Kidney (tissue), 13 donors: ENCODE measurements at regions not wholly inside any gene's neighbourhood (a gene's known extent, or its start where the extent isn't known, plus 50 kb on each side); places are given as distances from the start of the nearest gene placed in this dataset.

Experiments used
- DNase-seq, 5 donors: peaks; one replicate each; pipeline ENCODE4 v3.0.0-alpha.2; 2013 to 2020
- FAIRE-seq: peaks from 2 replicates; lab custom pipeline; 2012; peaks lifted over from hg19 to GRCh38; lab: Jason Lieb, UNC
- H3K27ac ChIP-seq, 2 donors: one replicate each; pipeline ENCODE4 v1.7.0; 2013; ENCODE audit warnings: low read depth in 2 of 2, low read length in 2 of 2, inconsistent platforms in 1 of 2
- H3K27me3 ChIP-seq: one replicate; pipeline ENCODE4 v1.7.1; 2013; ENCODE audit warnings: low read length, inconsistent platforms; ENCODE audit not compliant: control insufficient read depth, insufficient read depth
- H3K36me3 ChIP-seq, 3 donors: one replicate each; pipeline versions ENCODE4 v1.7.0 to v1.7.1; 2013; ENCODE audit warnings: low read length in 3 of 3, control low read depth in 1 of 3, inconsistent platforms in 1 of 3; ENCODE audit not compliant: insufficient read depth in 3 of 3, control insufficient read depth in 2 of 3
- H3K4me1 ChIP-seq, 3 donors: one replicate each; pipeline versions ENCODE4 v1.7.0 to v1.7.1; 2013; ENCODE audit warnings: low read length in 3 of 3, inconsistent platforms in 1 of 3, low read depth in 1 of 3; ENCODE audit not compliant: control insufficient read depth in 2 of 3, insufficient read depth in 2 of 3
- H3K4me3 ChIP-seq, 3 donors: one replicate each; pipeline versions ENCODE4 v1.7.0 to v1.8.1; 2013; ENCODE audit warnings: low read length in 3 of 3, control low read depth in 1 of 3, inconsistent platforms in 1 of 3
- H3K9ac ChIP-seq, 3 donors: one replicate each; pipeline versions ENCODE4 v1.7.0 to v1.7.1; 2013; ENCODE audit warnings: low read length in 3 of 3, control low read depth in 1 of 3, inconsistent platforms in 1 of 3
- H3K9me3 ChIP-seq, 3 donors: one replicate each; pipeline versions ENCODE4 v1.7.0 to v1.7.1; 2013; ENCODE audit warnings: low read length in 3 of 3, control low read depth in 1 of 3, inconsistent platforms in 1 of 3; ENCODE audit not compliant: control insufficient read depth in 2 of 3, insufficient read depth in 1 of 3
- CTCF ChIP-seq: IDR thresholded peaks from 3 replicates; pipeline ENCODE4 v1.5.1; 2012; ENCODE audit warnings: mild to moderate bottlenecking, moderate library complexity, borderline replicate concordance; ENCODE audit not compliant: insufficient read depth; ENCODE audit errors: extremely low read depth
- intact Hi-C: fragments of 100-400 bp; cut with DNase I; formaldehyde crosslinking; loops from one replicate; pipeline ENCODE4 v1.11.1; 2022
- donor health status: control.
- donor health status: control.
- donor health status: control.
- donor health status: control.
- donor health status: control.
- donor health status: DM: yes; HTN: yes; CAD: no.
- donor health status: Normal renal cell carcinoma (clear cell type).

- intact Hi-C loops: no loop called here
- no peak overlapping the region for H3K9ac ChIP-seq
- H3K9me3 ChIP-seq: no peaks in the 10 kb centered on the region
- no peak for DNase-seq
- no peaks in the 10 kb centered on the region for H3K4me1 ChIP-seq
- no peak overlapping the region for H3K4me3 ChIP-seq
- TF ChIP-seq CTCF: no peak
- no peak for FAIRE-seq
- H3K36me3 ChIP-seq: no peaks in the 10 kb centered on the region
- H3K27me3 ChIP-seq: no peaks in the 10 kb centered on the region
- H3K27ac ChIP-seq: no peak overlapping the region
Observed at GRCh38 chr7:86949052-86949778, 110.2 kb downstream of the ELAPOR2 start.

DNA sequence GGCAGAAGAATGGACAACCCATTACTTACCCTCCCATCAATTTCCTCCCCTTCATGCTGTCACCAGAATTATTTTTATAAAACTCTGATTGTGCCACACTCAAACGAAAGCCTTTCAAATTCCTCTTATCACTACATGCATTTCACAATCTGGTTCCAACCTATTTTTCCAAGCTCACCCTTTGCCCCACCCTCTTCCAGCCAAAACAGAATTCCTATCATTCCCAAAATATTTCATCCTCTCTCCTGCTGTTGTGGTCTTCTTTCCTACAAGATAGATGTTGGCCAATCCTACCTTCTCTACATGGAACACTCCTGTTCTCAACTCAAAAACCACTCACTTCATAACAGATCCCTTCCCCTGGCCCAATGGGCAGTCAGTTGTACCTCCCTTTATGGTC lies 111.5 kb downstream of the ELAPOR2 start:
- TF ChIP-seq CTCF: no peak
- H3K27ac ChIP-seq: no peak overlapping the region
- H3K36me3 ChIP-seq: no peaks in the 10 kb centered on the region
- no peak overlapping the region for H3K4me3 ChIP-seq
- no peak for DNase-seq
- H3K4me1 ChIP-seq: no peaks in the 10 kb centered on the region
- intact Hi-C loops: no loop called here
- FAIRE-seq: no peak
- H3K9me3 ChIP-seq: no peaks in the 10 kb centered on the region
- H3K27me3 ChIP-seq: no peaks in the 10 kb centered on the region
- no peak overlapping the region for H3K9ac ChIP-seq

- no peaks in the 10 kb centered on the region for H3K36me3 ChIP-seq
- no peak for FAIRE-seq
- H3K4me1 ChIP-seq: no peaks in the 10 kb centered on the region
- no peak overlapping the region for H3K27ac ChIP-seq
- TF ChIP-seq CTCF: no peak
- no peak overlapping the region for H3K4me3 ChIP-seq
- H3K27me3 ChIP-seq: no peaks in the 10 kb centered on the region
- no peak for DNase-seq
- intact Hi-C loops: no loop called here
- no peak overlapping the region for H3K9ac ChIP-seq
- no peaks in the 10 kb centered on the region for H3K9me3 ChIP-seq
Observed at GRCh38 chr7:86943447-86943846, 116.0 kb downstream of the ELAPOR2 start.

DNA sequence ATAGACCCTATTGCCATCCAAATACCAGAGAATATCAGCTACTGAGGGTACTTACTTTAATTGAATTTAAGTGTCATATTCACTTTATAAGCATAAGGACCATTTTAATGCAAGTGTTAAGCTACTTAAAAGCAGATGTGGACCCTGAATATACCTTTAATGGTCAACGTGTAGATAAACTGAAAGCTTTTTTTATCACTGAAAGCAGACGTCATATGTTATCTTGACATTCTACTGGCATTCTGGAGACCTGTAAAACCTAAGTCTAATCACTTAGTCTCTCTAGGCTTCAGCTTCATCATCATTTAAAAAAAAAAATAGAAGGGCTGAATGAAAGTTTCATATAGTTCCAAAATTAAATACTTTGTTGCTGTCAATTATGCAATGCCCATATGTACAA lies 116.5 kb downstream of the ELAPOR2 start:
- H3K27ac ChIP-seq: no peak overlapping the region
- FAIRE-seq: no peak
- intact Hi-C loops: no loop called here

More for the DNA sequence above, 116.5 kb downstream of the ELAPOR2 start:
- Histone ChIP-seq H3K4me1 (no peaks in the 10 kb centered on the region), H3K36me3 (no peaks in the 10 kb centered on the region), H3K9me3 (no peaks in the 10 kb centered on the region), H3K4me3 (no peak overlapping the region), H3K9ac (no peak overlapping the region), H3K27me3 (no peaks in the 10 kb centered on the region)
- DNase-seq: no peak
- TF ChIP-seq CTCF: no peak
